Uterus (tissue), 2 donors: ENCODE measurements at regions not wholly inside any gene's neighbourhood (a gene's known extent, or its start where the extent isn't known, plus 50 kb on each side); places are given as distances from the start of the nearest gene placed in this dataset.

Experiments used
- CTCF ChIP-seq, 4 experiments: fragments of 200-600 bp in 2 of 4; fragments of 450-650 bp in 2 of 4; sonication (generic) in 2 of 4; IDR thresholded peaks; one replicate each; pipeline ENCODE4 v1.5.1; 2016 to 2019; ENCODE audit warnings: antibody characterized with exemption in 4 of 4, mild to moderate bottlenecking in 2 of 4, moderate library complexity in 1 of 4
- POLR2A ChIP-seq, 2 donors: fragments of 450-650 bp; IDR thresholded peaks; one replicate each; pipeline ENCODE4 v1.6.1; 2016; ENCODE audit warnings: antibody characterized with exemption in 2 of 2, mild to moderate bottlenecking in 1 of 2, moderate library complexity in 1 of 2

- TF ChIP-seq CTCF (IDR thresholded peaks at IDR 0.05): no peak
- TF ChIP-seq POLR2A (IDR thresholded peaks at IDR 0.05): no peak
These were observed 279.7 kb downstream of the XXYLT1 start for GRCh38 chr3:194991338-194991654.
